HG03442 (cell line): ENCODE measurements at regions not wholly inside any gene's neighbourhood (a gene's known extent, or its start where the extent isn't known, plus 50 kb on each side); places are given as distances from the start of the nearest gene placed in this dataset.
"Not testable (repeated sequence)": the region's sequence is repeated elsewhere in the genome, so short reads cannot be mapped to it uniquely, and the experiment has no call there.

Experiments used
- ATAC-seq: cut with Tn5 transposase; IDR thresholded peaks from one replicate; pipeline ENCODE4 v1.9.1; 2021; ENCODE audit warnings: mild to moderate bottlenecking, moderate library complexity; ENCODE audit not compliant: unreplicated experiment

DNA sequence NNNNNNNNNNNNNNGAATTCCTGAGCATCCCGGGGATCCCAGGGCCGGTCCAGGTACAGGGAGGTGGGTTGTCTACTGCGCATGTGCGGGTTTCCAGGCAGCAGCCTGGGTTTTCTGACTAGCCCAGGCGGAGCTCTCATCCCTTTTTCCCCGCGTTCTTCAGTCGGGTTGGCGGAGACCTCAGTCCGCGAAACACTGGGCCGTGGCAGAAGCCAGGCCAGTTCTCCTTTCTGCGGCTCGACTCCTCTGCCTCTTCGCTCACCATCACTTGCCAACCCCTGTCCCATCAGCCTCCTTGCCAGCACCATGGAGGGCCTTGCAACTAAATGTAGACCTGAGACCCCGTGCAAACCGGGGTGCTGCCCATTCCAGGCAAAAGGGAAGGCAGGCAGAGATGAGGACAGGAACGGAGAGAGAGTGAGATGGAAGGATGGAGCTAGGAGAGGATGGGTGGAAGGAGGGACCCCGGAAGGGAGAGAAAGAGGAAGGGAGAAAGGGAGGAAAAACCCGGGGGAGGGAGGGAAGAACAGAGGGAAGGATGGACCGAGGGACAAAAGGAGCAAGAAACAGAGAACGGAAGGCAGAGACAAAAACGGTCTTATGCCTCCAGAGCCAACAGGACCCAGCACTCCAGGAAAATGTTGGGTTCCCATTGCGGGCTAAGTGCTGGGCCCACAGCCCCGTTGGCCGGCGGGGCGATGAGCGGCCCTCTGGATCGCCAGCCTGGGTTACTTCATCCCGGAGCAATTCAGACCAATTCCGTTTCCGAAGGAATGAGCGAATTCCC, 445.4 kb upstream of the DEFB115 start:
- ATAC-seq: peak; percentile 55

DNA sequence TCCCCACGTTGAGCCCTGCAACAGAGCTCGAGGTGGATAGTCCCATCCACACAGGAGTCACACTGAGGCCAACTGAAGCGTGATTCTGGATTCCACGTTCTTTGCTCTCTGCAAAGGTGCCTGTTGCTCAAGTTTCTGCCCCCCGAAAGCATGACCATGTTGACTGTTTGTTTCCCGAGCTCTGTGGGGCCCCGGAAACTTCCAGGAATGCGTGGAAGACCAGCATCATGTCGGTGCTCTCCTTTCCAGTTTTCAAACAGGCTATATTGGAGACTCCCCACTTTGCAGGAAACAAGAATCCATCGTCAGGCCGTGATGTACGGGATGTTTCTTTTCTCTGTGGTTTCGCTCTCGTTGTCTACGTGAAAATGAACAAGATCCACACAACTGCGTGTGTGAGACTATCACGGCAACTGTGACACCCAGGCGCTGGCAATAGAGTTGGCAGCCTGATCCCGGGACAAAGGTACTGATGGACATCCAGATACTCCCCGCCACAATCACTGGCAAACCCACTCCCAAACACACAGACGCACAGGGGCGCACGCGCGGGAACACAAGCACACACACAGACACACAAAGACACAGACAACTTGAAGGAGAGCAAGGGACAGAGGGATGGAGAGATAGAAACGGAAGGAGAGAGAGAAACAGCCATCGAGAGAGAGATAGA, 444.6 kb upstream of the DEFB115 start:
- ATAC-seq: no peak

DNA sequence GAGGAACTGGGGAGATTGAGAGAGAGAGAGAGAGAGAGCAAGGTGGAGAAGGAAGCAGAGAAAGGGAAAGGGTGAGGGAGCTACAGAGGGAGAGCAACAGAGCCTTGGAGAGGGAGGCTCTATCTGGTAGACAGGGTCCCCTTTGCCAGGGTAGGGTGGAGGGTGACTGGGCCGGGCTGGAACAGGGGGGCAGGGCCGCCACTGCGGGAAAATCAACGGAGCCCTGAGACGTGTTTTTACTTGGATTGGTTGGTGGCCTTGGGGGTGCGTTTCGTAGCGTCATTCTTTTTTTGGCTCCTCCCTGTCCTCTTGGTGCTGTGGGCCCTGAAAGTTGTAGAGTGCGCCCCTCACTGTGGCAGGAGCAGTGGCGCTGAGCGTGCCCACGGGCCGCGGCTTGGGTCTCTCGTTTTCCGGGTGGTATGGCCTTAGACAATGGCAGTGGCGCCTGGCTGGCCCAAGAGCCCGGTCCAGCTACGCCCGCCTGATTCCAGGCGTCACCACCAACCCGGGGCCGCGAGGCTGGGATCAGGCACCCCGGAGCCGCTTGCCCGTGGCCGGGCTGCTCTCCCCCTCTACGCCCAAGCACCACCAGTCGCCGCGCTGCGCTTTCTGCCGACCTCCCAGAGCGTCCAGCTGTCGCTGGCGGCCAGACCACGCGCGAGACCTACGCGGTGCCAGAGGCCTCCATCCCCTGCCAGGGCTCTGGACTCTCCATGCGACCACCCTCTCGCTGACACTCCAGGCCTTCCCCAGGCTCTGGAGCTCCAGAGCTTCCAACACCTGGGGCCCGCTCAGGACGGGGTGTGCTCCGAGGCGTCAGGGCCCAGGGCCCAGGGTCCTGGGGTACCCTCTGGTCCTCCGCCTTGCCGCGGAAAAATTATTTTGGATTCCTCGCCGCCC, 443.8 kb upstream of the DEFB115 start:
- ATAC-seq: not testable (repeated sequence)

DNA sequence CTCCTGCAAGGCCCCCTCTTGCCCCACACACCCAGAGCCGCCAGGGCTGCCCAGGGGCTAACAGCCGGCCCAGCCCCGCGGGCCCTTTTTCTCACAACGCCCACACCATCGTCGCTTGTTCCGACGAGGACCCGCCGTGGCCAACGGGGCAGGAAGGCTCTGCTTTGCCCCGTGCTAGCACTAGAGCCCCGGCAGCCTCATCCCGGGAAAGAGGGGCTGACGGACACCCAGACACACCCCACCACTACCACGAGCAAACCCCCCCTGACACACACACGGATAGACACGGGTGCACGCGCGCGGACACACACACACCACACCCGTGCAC, 443.2 kb upstream of the DEFB115 start:
- ATAC-seq: not testable (repeated sequence)

DNA sequence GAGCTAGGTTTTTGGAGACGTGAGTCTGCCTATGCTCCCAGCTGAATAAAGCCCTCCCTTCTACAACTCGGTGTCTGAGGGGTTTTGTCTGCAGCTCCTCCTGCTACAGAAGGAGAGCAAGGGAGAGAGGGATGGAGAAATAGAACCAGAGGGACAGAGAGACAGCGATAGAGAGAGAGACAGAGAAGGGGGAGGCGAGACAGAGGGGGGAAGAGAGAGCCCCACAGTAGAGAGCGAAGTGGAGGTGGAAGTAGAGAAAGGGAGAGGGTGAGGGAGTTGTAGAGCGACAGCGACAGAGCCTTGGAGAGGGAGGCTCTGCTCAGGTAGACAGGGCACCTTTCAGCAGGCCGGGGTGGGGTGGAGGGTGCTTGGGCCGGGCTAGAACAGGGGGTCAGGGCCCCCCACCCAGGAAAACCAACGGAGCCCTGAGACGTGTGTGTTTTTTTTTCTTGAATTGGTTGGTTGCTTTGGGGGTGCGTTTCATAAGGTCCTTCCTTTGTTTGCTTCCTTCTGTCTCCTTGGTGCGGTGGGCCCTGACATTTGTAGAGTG, 442.4 kb upstream of the DEFB115 start:
- ATAC-seq: not testable (repeated sequence)

DNA sequence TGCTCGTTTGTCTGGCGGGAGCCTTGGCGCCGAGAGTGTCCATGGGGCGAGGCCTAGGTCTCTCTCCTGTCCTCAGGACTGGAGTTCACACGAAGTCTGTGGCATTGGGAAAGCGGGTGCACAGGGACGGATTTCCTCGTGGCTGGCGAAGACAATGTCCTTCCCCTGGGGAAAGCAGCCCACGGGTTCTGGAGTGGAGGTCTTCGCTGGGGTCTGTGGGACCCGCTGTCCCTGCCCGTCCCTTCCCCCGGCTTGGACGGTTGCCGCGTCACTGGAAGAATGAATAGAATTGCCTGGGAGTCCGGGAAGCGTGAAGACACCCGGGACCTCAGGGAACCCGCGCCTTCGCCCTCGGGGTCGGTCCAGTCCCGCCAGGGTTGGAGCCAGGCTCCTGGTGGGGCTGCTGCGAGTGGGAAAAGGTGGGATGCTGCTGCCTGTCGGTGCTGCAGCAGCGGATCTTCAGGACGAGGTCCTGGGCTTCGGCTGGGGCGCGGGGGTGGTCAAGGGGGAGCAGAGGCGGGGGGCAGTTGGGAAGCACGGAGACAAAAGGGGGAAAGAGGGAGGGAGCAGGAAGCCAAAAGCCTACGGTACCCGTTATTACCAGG, 441.8 kb upstream of the DEFB115 start:
- no peak for ATAC-seq

DNA sequence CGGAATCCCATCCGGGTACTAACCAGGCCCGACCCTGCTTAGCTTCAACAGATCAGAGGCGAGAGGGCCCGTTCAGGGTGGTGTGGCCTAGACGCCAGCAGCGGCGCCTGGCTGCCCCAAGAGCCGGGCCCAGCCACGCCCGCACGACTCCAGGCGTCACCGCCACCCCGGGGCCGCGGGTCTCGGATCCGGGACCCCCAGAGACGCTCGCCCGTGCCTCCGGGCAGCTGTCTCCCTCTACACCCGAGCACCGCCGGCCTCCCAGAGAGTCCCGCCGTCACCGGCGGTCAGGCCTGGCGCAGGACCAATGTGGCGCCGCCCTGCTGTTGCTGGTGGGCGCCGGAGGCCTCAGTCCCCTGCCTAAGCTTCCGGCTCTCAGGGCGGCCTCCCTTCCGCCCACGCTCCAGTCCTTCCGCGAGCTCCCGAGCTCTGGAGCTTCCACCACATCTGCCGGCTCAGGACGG, 441.2 kb upstream of the DEFB115 start:
- ATAC-seq: no peak

DNA sequence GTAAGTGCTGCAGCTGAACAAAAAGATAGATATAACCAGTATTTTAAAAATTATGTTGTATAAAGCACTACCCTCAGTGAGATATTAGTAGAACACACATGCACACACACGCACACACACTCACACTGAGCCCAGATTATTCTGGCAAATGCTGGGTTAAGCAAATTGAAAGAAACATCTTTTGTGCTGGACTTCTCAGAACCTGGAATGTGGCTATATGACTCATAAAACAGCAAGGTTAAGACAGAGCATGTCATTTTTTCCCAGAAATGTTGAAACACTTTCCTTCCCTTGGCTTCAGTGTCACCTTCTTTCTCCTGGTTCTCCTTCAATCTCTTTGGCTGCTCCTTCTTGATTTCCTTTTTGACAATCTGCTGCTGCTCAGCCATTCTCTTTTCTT, 435.8 kb upstream of the DEFB115 start:
- not testable (repeated sequence) for ATAC-seq

DNA sequence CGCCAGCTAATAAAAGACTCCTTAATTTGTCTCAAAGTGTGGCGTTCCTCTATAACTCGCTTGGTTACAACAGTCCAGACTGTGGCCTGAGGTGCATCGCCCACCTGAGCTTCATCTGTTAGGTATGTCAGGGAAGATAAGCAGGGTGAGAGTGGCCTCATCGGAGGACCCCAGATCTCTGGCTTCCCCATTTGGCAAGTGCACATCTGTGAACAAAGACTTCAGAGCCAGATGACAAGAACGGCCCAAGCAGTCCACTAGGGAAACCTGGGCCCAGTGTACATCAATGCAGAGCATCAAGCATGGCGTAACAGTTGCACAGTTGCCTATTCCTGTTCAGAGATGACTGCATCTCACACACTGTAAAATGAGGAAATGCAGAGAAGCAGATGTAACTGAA, 432.8 kb upstream of the DEFB115 start:
- ATAC-seq: not testable (repeated sequence)

DNA sequence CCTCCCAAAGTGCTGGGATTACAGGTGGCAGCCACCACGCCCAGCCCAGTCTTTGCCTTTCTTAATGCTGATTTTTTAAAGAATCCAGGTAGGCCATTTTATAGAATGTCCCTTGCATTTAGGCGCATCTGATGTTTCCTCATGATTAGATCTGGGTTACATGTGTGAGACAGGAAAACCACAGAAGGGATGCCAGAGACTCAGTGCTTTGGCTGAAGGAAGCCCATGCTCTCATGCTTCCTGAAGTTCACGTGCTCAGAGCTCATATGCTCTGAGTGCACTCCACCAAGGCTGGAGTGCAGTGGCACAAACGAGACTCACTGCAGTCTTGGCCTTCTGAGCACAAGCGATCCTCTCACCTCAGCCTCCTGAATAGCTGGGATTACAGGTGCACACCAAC, 411.5 kb upstream of the DEFB115 start:
- ATAC-seq: not testable (repeated sequence)

DNA sequence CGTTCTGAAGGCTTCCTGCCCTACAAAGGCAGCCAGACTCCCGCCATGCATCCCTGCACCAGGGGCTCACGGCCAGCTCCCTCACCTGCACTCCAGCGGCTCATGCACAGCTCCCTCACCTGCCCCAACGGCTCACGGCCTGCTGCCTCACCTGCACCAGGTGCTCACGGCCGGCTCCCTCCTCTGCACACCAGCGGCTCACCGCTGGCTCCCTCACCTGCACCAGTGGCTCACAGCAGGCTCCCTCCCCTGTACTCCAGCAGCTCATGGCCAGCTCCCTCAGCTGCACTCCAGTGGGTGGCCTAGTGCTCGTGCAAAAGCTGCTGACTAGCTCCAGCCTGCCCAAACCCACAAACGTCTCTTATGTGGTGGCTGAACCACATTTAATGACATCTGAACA, 389.2 kb upstream of the DEFB115 start:
- ATAC-seq: not testable (repeated sequence)

DNA sequence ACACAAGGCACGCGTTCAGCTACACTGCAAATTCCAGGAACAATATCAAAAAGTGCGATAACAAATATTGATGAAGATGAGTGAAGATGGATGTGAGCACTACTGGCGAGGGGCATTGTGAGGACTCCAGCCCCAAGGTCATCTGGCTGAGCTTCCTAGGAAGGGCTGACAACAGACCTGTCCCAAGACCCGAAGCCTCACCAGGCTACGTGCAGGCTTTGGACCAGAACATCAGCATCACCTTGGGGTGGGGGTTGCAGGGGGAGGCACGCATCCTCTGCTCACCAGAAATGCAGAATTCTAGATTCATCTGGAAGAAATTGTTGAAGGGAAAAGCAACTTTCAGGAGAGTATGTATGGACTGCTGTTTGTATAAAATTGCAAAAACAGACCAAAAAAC, 386.3 kb upstream of the DEFB115 start:
- ATAC-seq: not testable (repeated sequence)

DNA sequence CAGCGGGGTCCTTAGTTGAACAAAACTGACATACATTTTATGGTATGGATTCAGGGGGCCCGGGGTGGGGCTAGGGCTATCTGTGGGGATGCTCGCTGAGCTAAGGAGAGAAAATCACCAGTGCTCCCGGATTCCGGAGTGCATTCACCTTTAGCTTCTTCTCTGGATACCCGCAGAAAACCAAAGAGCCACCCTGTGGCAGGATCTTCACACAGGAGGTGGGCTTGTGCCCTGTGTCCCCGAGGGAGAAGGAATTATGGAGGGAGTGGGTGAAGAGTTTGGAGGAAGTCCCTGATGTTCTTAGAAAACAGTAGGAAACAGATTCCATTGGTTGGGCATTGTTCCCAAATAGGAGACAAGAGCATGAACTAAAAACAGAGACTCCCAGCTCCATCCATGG, 385.2 kb upstream of the DEFB115 start:
- ATAC-seq: not testable (repeated sequence)

DNA sequence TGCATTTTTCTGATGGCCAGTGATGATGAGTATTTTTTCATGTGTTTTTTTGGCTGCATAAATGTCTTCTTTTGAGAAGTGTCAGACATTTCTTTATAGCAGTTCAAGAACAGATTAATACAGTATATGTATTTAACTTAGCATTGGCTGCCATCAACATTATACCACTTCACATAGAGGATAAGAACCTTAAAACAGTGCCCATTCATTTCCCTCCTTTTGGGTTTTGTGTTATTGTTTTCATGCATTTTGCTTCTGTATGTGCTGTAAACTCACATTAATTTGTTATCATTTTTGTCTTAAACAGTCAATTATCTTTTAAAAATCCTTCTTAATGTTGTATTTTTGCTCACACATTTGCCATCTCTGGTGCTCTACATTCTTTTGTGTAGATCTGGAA, 381.6 kb upstream of the DEFB115 start:
- ATAC-seq: not testable (repeated sequence)

DNA sequence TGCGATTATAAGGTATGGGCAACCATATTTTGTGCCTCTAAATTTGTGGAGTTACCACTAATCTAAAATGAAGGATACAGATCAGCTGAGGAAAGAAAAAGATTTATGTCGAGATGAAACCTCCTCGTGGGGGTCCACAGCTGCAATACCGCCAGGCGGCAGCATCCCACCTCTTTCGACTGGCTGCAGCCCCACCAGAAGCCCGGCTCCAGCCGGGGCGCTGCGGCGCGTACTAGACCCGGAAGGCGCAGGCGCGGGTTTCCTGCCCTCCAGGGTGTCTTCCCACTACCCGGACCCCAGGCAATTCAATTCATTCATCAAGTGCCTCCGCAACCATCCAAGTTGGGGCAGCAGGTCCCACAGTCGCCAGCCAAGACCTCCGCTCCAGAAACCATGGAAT, 366.1 kb upstream of the DEFB115 start:
- ATAC-seq: not testable (repeated sequence)

DNA sequence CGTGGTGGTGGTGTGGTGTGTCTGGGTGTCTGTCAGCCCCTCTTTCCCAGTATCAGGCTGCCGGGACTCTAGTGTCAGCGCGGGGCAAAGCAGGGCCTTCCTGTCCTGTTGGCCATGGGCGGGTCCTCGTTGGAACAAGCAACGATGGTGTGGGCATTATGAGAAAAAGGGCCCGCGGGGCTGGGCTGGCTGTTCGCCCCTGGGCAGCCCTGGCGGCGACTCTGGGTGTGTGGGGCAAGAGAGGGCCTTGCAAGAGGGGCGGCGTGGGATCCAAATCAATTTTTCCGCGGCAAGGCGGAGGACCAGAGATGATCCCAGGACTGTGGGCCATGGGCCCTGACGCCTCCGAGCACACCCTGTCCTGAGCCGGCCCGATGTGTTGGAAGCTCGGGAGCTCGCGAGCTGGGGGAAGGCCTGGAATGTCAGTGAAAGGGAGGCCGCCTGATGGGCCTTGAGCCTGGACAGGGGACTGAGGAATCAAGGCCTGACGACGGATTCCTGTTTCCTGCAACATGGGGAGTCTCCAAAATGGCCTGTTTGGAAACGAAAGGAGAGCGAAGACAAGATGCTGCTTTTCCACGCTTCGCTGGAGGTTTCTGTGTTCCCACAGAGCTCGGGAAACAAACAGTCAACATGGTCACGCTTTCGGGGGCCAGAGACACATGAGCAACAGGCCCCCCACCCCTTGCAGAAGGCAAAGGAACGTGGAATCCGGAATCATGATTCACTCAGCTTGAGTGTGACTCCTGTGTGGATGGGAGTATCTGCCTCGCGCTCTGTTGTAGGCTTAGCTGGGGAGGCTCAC, 364.7 kb upstream of the DEFB115 start:
- ATAC-seq: no peak

DNA sequence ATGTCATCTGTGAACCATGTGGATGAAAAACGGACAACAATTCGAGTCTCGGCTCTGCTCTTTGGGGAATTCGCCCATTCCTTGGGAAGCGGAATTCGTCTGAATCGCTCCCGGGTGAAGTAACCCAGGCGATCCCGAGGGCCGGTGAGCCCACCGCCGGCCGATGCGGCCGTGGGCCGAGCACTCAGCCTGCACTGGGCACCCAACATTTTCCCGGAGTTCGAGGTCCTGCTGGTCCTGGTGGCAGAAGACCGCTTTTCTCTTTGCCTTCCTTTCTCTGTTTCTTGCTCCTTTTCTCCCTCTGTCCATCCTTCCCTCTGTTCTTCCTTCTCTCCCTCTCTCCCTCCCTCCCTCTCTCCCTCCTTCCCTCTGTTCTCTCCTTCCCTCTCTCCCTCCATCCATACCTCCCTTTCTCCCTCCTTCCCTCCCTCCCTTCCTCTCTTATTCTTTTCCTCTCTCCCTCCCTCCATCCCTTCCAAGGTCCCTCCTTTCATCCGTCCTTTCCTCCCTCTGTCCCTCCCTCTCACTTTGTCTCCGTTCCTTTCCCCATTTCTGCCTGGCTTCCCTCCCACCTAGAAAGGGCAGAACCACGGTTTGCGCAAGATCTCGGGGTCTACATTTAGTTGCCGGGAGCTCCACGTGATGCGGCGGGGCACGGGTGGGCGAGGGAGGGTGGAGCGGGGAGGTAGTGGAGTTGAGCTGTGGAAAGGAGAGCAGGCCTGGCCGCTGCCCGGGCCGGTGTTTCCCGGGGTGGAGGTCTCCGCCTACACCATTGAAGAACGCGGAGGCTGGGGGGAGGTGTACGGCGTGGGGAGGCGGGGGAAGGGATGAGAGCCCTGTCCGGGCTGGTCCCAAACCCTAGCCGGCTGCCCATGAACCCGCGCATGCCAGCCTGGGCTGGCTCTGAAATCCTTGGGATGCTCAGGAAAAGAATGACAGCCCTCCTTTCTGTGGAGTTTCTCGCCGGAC, 363.8 kb upstream of the DEFB115 start:
- ATAC-seq: not testable (repeated sequence)

DNA sequence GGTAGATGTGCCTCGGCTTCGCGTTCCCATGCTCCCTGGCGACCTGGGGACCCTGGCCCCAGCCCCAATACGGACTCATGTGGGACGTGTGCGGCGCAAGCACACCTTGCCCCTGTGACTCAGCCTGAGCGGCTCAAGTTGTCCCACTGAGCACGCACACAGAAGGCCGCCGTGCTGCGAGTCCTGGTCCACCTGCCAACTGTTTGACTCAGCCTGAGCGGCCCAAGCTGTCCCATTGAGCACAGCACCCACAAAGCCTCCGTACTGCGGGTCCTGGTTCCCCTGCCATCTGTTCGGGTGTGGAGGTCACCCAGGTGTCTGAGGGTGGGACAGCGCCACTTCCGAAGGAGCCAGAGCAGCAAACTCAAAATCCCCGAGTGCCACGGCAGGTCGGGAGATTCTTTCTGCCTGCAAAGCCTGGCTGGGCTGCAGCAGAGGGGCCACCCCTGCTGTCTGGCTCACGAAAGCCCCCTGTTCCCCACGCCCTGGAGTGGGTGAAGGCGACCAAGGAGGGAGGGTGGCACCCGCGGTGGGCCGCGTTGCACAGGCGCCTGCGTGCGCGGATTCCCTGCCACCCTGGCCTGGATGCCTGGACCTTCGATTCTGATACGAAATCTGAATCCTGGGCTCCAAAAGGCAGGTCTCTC, 362.6 kb upstream of the DEFB115 start:
- ATAC-seq: not testable (repeated sequence)
